Natural killer cell treated with Interleukin-12 subunit alpha and Interleukin-12 subunit beta and Interleukin-15 and Interleukin-18, amount 100 ng/mL, for 72 hours (primary cell): ENCODE measurements at regions not wholly inside any gene's neighbourhood (a gene's known extent, or its start where the extent isn't known, plus 50 kb on each side); places are given as distances from the start of the nearest gene placed in this dataset.

ENCODE experiments used
- ATAC-seq, 2 donors: fragments of 150-1000 bp; cut with Tn5 transposase in 1 of 2; sonication (Bioruptor Pico), chemical (Tn5 transposase) in 1 of 2; 2 replicates each; pipeline ENCODE4 v1.10.0; 2021
- DNase-seq: peaks from one replicate; pipeline ENCODE4 v3.0.0; 2022; ENCODE audit warnings: low spot score
- H3K27ac Mint-ChIP-seq, 2 donors: 1 replicate in 1 of 2; 2 replicates in 1 of 2; pipeline ENCODE4 v1.8.0; 2022; ENCODE audit warnings: mixed read lengths in 2 of 2, mild to moderate bottlenecking in 1 of 2, moderate library complexity in 1 of 2
- H3K27me3 Mint-ChIP-seq, 2 donors: 1 replicate in 1 of 2; 2 replicates in 1 of 2; pipeline ENCODE4 v1.8.0; 2022; ENCODE audit warnings: mixed read lengths in 2 of 2
- H3K36me3 Mint-ChIP-seq: one replicate; pipeline ENCODE4 v1.8.0; 2022; ENCODE audit warnings: mixed read lengths
- H3K4me1 Mint-ChIP-seq, 2 donors: 1 replicate in 1 of 2; 2 replicates in 1 of 2; pipeline ENCODE4 v1.8.0; 2022; ENCODE audit warnings: low read depth in 2 of 2, mixed read lengths in 2 of 2, mild to moderate bottlenecking in 1 of 2
- H3K4me3 Mint-ChIP-seq: one replicate; pipeline ENCODE4 v1.8.0; 2022; ENCODE audit warnings: mixed read lengths
- H3K9me3 Mint-ChIP-seq: 2 replicates; pipeline ENCODE4 v1.8.0; 2022; ENCODE audit warnings: mixed read lengths

DNA sequence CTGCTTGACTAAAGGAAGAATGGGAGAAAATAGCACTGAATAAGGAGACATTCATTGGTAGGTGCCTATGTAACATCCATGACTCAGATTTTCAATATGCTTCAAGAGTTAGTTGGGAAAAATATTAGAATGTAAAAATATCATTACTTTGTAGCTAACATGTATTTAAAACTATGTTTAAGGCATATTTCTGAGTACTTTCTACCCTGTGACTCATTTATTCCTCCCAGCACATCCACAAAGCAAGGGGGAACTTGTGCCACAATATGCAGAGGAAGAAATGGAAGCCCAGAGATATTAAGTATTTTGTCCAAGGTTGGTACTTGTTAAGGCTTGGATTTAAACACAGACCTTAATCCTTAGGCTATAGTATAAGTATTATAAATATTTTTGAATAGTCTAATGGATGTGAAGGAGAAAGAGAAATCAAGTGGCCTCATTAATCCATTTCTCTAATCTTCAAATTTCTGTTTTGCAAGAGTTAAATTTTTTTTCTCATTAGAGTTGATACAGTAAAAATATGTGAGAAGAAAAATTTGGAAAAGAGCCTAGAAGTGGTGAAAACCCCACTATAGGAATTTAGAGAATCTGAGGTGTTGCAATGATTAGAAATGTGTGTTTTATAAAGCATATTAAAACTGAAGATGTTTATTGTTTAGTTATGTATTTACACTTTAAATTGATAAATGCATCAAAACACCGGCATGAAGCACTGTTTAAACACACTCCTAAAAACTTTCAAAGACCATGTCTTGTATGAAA lies 149.3 kb upstream of the GYPA start:
- Mint-ChIP-seq H3K27me3 (no peaks in the 10 kb centered on the region), H3K27ac (no peak overlapping the region), H3K9me3 (peaks cover 5% of the 10 kb centered on the region), H3K4me3 (no peak overlapping the region), H3K4me1 (no peaks in the 10 kb centered on the region), H3K36me3 (no peaks in the 10 kb centered on the region)
- DNase-seq (no peak), ATAC-seq (no peak)

DNA sequence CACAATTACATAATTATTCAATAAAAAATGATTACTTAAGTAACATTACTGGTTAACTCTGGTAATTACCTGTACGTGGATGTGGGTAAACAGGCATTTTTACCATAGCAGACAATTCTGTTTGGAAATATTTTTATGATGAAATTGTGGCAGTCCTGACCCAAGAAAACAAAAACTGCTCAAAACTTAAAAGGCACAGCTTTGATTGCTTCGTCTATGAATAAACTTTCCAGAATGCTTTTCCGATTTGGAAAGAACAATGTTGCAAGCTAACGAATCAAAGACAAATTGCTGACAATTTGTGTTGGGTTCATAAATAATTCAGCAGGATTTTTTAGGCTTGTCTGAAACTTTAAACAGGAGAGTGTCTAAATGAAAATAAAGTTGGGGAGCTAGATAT lies 150.6 kb upstream of the GYPA start:
- Mint-ChIP-seq H3K9me3 (peaks cover 2% of the 10 kb centered on the region), H3K36me3 (no peaks in the 10 kb centered on the region), H3K4me3 (no peak overlapping the region), H3K4me1 (no peaks in the 10 kb centered on the region), H3K27me3 (no peaks in the 10 kb centered on the region), H3K27ac (no peak overlapping the region)
- DNase-seq (no peak), ATAC-seq (no peak)

DNA sequence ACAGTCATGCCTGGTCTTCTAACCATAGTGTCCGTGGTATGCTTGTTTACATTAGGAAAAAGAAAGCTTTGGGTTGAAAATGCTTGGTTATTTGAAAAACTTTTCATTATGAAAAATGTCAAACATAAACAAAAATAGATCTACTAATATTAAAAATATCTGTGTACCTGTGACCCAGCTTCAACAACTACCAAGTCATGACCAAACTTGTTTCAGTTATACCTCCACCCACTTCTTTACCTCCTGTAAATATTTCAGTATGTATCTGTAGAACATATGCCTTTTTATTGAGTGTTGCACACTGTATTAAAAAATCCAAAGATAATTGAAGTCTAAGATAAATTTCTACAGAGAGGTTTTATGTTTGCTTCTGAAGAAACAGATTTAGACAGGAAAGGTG lies 153.7 kb upstream of the GYPA start:
- H3K36me3 Mint-ChIP-seq = no peaks in the 10 kb centered on the region
- no peaks in the 10 kb centered on the region for H3K27me3 Mint-ChIP-seq
- no peak for ATAC-seq
- no peak overlapping the region for H3K4me3 Mint-ChIP-seq
- H3K27ac Mint-ChIP-seq = no peak overlapping the region
- no peak for DNase-seq
- no peaks in the 10 kb centered on the region for H3K4me1 Mint-ChIP-seq
- H3K9me3 Mint-ChIP-seq = no peaks in the 10 kb centered on the region

GRCh38 chr4:144295286-144295995 lies 154.9 kb upstream of the GYPA start:
- no peak for DNase-seq
- Mint-ChIP-seq H3K4me3 (no peak overlapping the region), H3K9me3 (no peaks in the 10 kb centered on the region), H3K36me3 (no peaks in the 10 kb centered on the region), H3K27ac (no peak overlapping the region), H3K27me3 (no peaks in the 10 kb centered on the region), H3K4me1 (no peaks in the 10 kb centered on the region)
- no peak for ATAC-seq

GRCh38 chr4:144296941-144297340 lies 156.4 kb upstream of the GYPA start:
- Mint-ChIP-seq H3K9me3 (no peaks in the 10 kb centered on the region), H3K36me3 (no peaks in the 10 kb centered on the region), H3K4me1 (no peaks in the 10 kb centered on the region), H3K27ac (no peak overlapping the region), H3K4me3 (no peak overlapping the region), H3K27me3 (no peaks in the 10 kb centered on the region)
- ATAC-seq (no peak), DNase-seq (no peak)

GRCh38 chr4:144298519-144298918 lies 158.0 kb upstream of the GYPA start:
- Mint-ChIP-seq H3K36me3 (no peaks in the 10 kb centered on the region), H3K9me3 (no peaks in the 10 kb centered on the region), H3K27me3 (no peaks in the 10 kb centered on the region), H3K4me1 (no peaks in the 10 kb centered on the region), H3K27ac (no peak overlapping the region), H3K4me3 (no peak overlapping the region)
- DNase-seq (no peak), ATAC-seq (no peak)

DNA sequence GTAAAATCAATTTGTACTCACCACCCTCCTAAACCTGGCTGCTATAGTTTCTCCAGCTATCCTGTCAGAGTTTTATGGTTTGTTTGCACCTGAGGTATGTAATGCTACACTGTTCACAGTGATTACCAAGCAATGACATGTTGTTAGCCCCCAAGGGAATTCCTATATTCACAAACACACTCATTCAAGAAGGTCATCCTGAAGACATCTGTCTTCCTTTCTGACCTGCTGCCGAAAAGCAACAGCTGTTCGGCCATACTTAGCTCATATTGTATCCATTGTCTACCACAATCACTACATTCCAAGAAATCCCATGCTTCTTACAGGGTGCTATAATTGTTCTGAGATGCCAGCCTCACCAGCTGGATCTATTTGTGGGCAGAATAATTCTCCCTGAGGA lies 160.1 kb upstream of the GYPA start:
- ATAC-seq (no peak), DNase-seq (no peak)
- Mint-ChIP-seq H3K27ac (no peak overlapping the region), H3K4me1 (no peaks in the 10 kb centered on the region), H3K36me3 (no peaks in the 10 kb centered on the region), H3K4me3 (no peak overlapping the region), H3K9me3 (no peaks in the 10 kb centered on the region), H3K27me3 (no peaks in the 10 kb centered on the region)

DNA sequence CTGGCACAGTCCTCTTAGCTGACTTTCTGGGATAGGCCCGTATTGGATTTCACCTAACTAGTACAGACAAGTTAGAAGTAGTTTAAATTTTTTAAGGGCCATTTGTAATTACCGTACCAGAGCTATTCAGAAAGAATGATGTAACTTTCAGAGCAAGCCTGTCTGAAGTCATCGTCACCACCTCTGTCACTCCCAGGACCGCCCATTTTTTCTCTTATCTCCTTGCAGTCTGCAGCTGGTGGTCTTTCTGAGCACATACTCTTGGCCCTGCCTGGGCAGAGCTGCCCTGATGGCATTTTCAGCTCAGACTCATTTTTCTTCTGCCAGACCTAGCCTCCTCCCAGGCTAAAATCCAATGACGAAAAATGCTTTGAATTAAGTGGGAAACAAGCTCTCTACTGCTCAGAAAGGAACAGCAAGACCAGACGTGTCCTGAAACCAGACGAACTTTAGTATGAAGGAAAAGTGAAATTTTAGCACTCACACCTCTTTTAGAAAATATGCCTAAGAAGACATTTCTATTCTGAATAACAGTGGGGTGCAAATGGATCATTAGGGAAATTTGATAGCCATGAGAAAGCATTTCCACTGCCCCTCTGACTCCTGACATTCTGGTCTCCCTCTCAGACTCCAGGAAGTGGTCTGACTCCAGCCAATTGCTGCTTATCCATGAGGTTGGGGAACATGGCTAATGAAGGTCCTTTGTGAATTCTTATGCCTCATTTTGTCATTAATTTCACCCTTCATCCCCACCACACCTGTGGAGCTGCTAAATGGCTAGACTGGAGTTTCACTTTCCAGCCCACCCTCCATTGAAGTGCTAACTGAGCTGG lies 162.4 kb upstream of the GYPA start:
- Mint-ChIP-seq H3K36me3 (no peaks in the 10 kb centered on the region), H3K4me1 (no peaks in the 10 kb centered on the region), H3K27ac (no peak overlapping the region), H3K27me3 (no peaks in the 10 kb centered on the region), H3K9me3 (no peaks in the 10 kb centered on the region), H3K4me3 (no peak overlapping the region)
- DNase-seq (no peak), ATAC-seq (no peak)

DNA sequence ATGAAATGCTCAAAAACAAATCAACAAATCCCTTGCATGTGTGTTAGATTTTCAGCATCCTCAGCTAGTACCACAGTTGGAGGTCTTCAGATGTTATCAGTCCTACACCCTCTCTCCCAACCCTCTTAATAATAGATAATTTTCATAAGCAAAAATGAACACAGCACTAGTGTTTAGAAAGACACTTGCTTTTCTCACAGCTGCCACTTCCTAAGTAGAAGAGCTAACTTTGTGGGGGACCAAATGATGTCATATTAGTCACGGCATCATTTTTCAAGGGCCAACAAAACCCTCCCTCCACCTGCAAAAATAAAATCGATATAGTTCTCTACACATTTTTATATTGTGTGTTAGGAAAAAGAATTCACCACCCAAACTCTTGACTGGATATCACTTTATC lies 163.5 kb upstream of the GYPA start:
- no peak overlapping the region for H3K27ac Mint-ChIP-seq
- H3K4me3 Mint-ChIP-seq = no peak overlapping the region
- DNase-seq = no peak
- H3K36me3 Mint-ChIP-seq = no peaks in the 10 kb centered on the region
- peaks cover 8% of the 10 kb centered on the region for H3K9me3 Mint-ChIP-seq
- no peak for ATAC-seq
- no peaks in the 10 kb centered on the region for H3K27me3 Mint-ChIP-seq
- H3K4me1 Mint-ChIP-seq = no peaks in the 10 kb centered on the region

DNA sequence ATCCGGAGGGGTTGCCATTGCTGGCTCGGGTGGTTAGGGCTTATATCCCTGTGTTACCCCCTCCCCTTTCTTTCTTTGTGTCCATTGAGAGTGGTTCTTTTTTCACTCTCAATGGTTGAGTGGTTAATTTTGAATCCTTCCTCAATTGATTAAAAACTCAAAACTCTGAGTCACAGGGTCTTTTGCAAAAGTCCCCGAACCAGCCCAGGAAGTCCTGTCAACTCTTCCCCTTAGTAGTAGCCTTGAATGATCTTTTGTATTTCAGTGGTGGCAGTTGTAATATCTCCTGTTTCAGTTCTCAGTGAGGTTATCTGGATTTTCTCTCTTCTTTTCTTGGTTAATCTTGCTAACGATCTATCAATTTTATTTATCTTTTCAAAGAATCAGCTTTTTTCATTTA lies 170.0 kb upstream of the GYPA start:
- H3K4me1 Mint-ChIP-seq = no peaks in the 10 kb centered on the region
- H3K36me3 Mint-ChIP-seq = peaks cover 21% of the 10 kb centered on the region
- ATAC-seq (no peak), DNase-seq (no peak)
- no peak overlapping the region for H3K4me3 Mint-ChIP-seq
- H3K9me3 Mint-ChIP-seq = peaks cover 27% of the 10 kb centered on the region
- no peaks in the 10 kb centered on the region for H3K27me3 Mint-ChIP-seq
- no peak overlapping the region for H3K27ac Mint-ChIP-seq

- Mint-ChIP-seq H3K4me3 (no peak overlapping the region), H3K4me1 (no peaks in the 10 kb centered on the region), H3K36me3 (peaks cover 25% of the 10 kb centered on the region), H3K27me3 (no peaks in the 10 kb centered on the region), H3K9me3 (peaks cover 32% of the 10 kb centered on the region), H3K27ac (no peak overlapping the region)
- no peak for DNase-seq
- no peak for ATAC-seq
These were observed 172.9 kb upstream of the GYPA start for GRCh38 chr4:144313370-144313769.

DNA sequence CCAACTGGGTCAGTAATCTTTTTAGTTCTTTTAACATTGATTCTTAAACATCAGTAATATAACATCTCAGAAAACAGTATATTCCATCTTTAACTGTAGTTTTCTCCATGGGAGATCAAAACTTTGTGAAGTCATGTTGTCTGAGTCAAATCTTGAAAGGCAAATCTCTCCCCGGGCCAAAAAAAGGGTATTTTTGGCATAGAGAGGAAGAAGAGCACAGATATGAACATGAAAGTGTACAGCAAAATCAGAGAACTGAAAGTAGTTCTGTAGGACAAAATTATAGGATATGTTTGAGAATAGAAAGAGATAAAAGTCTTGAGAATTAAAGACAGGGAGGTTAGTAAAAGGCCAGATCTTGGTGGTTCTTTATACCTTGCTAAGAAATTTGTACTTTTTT lies 176.4 kb upstream of the GYPA start:
- DNase-seq = no peak
- Mint-ChIP-seq H3K36me3 (peaks cover 16% of the 10 kb centered on the region), H3K4me1 (no peaks in the 10 kb centered on the region), H3K27ac (no peak overlapping the region), H3K9me3 (peaks cover 13% of the 10 kb centered on the region), H3K27me3 (no peaks in the 10 kb centered on the region), H3K4me3 (no peak overlapping the region)
- ATAC-seq = no peak

- Mint-ChIP-seq H3K4me3 (no peak overlapping the region), H3K27me3 (no peaks in the 10 kb centered on the region), H3K9me3 (peaks cover 13% of the 10 kb centered on the region), H3K36me3 (peaks cover 13% of the 10 kb centered on the region), H3K4me1 (no peaks in the 10 kb centered on the region), H3K27ac (no peak overlapping the region)
- ATAC-seq (no peak), DNase-seq (no peak)
These were observed 178.3 kb upstream of the GYPA start for GRCh38 chr4:144318797-144319196.

DNA sequence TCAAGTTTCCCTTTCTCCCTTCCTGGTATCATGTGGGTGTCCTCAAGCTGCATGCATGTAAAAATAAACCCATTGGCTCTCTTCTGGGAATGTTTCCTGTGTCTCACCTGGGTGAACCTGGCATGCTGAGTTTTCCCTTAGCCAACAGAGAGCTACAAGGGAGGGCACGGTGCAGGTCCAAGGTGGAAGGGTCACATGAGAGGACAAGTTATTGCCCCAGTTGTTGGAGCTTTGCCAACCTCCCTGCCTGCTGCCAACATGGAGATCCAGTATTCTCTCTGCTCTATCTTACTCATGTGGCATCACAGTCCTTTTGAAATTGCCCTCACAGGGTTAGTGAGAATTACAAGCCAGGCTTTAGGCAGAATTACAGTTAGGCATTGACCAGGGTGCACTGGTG lies 196.1 kb upstream of the GYPA start:
- Mint-ChIP-seq H3K4me1 (peaks cover 5 to 10% of the 10 kb centered on the region in 2 donors), H3K27ac (no peak overlapping the region), H3K27me3 (no peaks in the 10 kb centered on the region), H3K4me3 (no peak overlapping the region), H3K9me3 (peaks cover 10% of the 10 kb centered on the region), H3K36me3 (peaks cover 5% of the 10 kb centered on the region)
- ATAC-seq (peak in 1 of 2 donors; percentile 20), DNase-seq (no peak)
